RWPE1 (cell line): ENCODE measurements at regions not wholly inside any gene's neighbourhood (a gene's known extent, or its start where the extent isn't known, plus 50 kb on each side); places are given as distances from the start of the nearest gene placed in this dataset.

Source experiments
- CTCF ChIA-PET: fragments of 350-600 bp; sonication (Branson Sonifier 250); formaldehyde crosslinking; extraction: SDS; loops from one replicate; lab custom pipeline; 2021; lab: Yijun Ruan, JAX
- POLR2A ChIA-PET: fragments of 400-600 bp; formaldehyde crosslinking; extraction: SDS; loops from one replicate; lab custom pipeline; 2020; ENCODE audit warnings: antibody characterized with exemption; ENCODE audit not compliant: low non-redundant PET; lab: Yijun Ruan, JAX
- DNase-seq: peaks from one replicate; pipeline ENCODE4 v3.0.0; 2012; ENCODE audit warnings: low spot score
- H3K27ac ChIP-seq: fragments of 450-650 bp; 2 replicates; pipeline ENCODE4 v1.5.1; 2017
- CTCF ChIP-seq: fragments of 450-650 bp; conservative IDR thresholded peaks from 2 replicates; pipeline ENCODE4 v1.5.1; 2017; ENCODE audit warnings: low read depth, mild to moderate bottlenecking

DNA sequence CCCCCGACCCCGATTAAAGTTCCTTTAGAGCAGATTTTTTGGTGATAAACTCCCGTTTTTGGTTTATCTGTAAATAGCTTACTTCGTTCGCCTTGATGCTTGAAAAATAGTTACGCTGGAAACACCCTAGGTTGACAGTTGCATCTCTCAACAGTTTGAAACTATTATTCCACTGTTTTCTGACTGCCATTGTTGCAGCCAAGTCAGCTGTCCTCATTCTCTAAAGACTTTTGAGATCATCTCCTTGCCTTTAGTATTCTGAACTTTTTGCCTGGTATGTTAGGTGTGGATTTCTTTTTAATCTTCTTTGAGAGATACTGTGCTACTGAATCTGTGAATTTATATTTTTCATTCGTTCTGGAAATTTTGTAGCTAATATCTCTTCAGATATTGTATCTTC lies 122.7 kb upstream of the NSMCE3 start:
- no peak for DNase-seq
- ChIA-PET CTCF (interaction anchor here (0.6 kb wide), 1 partner anchor 79 kb away, joined by 3 read pairs; no protein-coding TSS in a partner anchor), POLR2A (no interaction called here)

GRCh38 chr15:29390051-29390450 lies 120.4 kb upstream of the NSMCE3 start:
- TF ChIP-seq CTCF = no peak
- DNase-seq = no peak
- POLR2A ChIA-PET = no interaction called here
- no peak overlapping the region for H3K27ac ChIP-seq
- CTCF ChIA-PET = no interaction called here

More for the DNA sequence above, 122.7 kb upstream of the NSMCE3 start:
- H3K27ac ChIP-seq = no peak overlapping the region
- no peak for TF ChIP-seq CTCF

DNA sequence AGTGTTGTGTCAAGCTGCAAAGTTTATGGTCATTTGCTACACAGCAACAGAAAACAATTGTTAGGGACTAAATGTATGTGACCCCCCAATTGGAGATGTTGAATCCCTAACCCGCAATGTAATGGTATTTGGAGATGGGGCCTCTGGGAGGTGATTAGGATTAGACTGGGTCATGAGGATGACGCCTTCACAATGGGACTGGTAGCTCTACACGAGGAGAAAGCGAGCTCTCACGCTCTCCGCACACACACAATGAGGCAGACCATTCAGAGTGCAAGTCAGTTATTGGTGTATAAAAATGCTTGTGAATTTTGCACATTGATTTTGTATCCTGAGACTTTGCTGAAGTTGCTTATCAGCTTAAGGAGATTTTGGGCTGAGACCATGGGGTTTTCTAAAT lies 116.9 kb upstream of the NSMCE3 start:
- TF ChIP-seq CTCF = no peak
- no peak for DNase-seq
- ChIA-PET CTCF (no interaction called here), POLR2A (no interaction called here)
- no peak overlapping the region for H3K27ac ChIP-seq

DNA sequence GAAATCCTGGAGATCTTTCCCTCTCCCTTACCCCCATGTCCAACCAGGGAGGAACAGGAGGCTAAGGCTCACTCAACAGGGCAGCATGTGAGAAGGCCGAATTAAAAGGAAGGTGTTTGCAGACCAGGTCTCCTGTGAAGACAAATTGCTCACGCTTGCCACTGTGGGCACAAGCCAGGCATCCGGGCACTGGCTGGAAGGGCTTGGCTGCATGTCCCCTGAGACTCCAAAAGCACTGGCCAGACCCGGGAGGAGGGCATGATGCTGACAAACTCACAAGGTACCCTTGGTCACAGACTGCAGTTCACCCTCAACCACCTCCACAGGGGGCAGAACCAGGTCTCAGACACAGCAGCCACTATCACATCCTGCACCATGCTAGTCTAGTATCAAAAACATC lies 113.7 kb upstream of the NSMCE3 start:
- ChIA-PET POLR2A (no interaction called here), CTCF (no interaction called here)
- H3K27ac ChIP-seq = no peak overlapping the region
- no peak for TF ChIP-seq CTCF
- no peak for DNase-seq

GRCh38 chr15:29382862-29383261 lies 113.2 kb upstream of the NSMCE3 start:
- ChIA-PET POLR2A (no interaction called here), CTCF (no interaction called here)
- TF ChIP-seq CTCF = no peak
- no peak for DNase-seq
- no peak overlapping the region for H3K27ac ChIP-seq

DNA sequence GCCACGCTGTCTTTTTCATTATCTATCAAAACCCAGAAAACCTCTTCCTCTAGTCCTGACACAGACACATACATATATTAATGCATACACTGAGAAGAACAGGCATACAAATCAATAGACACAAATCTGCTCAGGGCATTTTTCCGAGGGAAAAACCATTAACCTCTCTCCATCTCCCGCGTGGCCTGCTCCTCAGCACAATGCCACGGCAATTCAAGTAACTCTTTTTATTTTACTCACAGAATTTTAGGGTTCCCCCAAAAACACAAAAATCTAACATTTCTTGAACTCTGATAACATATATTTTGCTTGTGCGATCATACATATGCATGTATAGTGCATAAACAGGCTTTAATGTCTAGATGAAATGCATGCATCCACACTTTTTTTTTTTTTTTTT lies 110.8 kb upstream of the NSMCE3 start:
- TF ChIP-seq CTCF = no peak
- H3K27ac ChIP-seq = no peak overlapping the region
- no peak for DNase-seq
- CTCF ChIA-PET = no interaction called here
- POLR2A ChIA-PET = no interaction called here

GRCh38 chr15:29379647-29380046 lies 110.0 kb upstream of the NSMCE3 start:
- no peak overlapping the region for H3K27ac ChIP-seq
- POLR2A ChIA-PET = no interaction called here
- no peak for TF ChIP-seq CTCF
- DNase-seq = no peak
- CTCF ChIA-PET = no interaction called here
